Neural crest cell (in vitro differentiated cells): ENCODE measurements at regions not wholly inside any gene's neighbourhood (a gene's known extent, or its start where the extent isn't known, plus 50 kb on each side); places are given as distances from the start of the nearest gene placed in this dataset.
A peak's percentile ranks its signal among the peaks of the same experiment; 100 is the strongest.

ENCODE experiments used
- DNase-seq: peaks from one replicate; pipeline ENCODE4 v3.0.0; 2021; ENCODE audit warnings: low read depth, mixed read lengths, low spot score
- H3K27ac Mint-ChIP-seq: one replicate; pipeline ENCODE4 v1.8.0; 2021; ENCODE audit warnings: mild to moderate bottlenecking, mixed read lengths; ENCODE audit not compliant: unreplicated experiment
- H3K27me3 Mint-ChIP-seq: 2 replicates; pipeline ENCODE4 v1.8.0; 2021; ENCODE audit warnings: low read depth, mild to moderate bottlenecking, mixed read lengths
- H3K36me3 Mint-ChIP-seq: 2 replicates; pipeline ENCODE4 v1.8.0; 2021; ENCODE audit warnings: low read depth, mild to moderate bottlenecking, mixed read lengths
- H3K4me1 Mint-ChIP-seq: 2 replicates; pipeline ENCODE4 v1.8.0; 2021; ENCODE audit warnings: mixed read lengths
- H3K4me3 Mint-ChIP-seq: one replicate; pipeline ENCODE4 v1.8.0; 2021; ENCODE audit warnings: mild to moderate bottlenecking, mixed read lengths
- H3K9me3 Mint-ChIP-seq: 2 replicates; pipeline ENCODE4 v1.8.0; 2021; ENCODE audit warnings: mixed read lengths
- CTCF ChIP-seq: fragments of 200-600 bp; sonication (generic); conservative IDR thresholded peaks from 2 replicates; pipeline ENCODE4 v1.5.0; 2021; ENCODE audit warnings: antibody characterized with exemption, mild to moderate bottlenecking

- H3K9me3 Mint-ChIP-seq: no peaks in the 10 kb centered on the region
Observed at GRCh38 chr4:32460972-32461371, 1740.8 kb downstream of the PCDH7 start.

GRCh38 chr4:32462944-32463343, 1742.8 kb downstream of the PCDH7 start:
- Mint-ChIP-seq H3K36me3 (no peaks in the 10 kb centered on the region), H3K27ac (no peak overlapping the region), H3K4me3 (no peak overlapping the region), H3K4me1 (no peaks in the 10 kb centered on the region), H3K27me3 (no peaks in the 10 kb centered on the region), H3K9me3 (no peaks in the 10 kb centered on the region)
- TF ChIP-seq CTCF: peak; percentile 55
- no peak for DNase-seq

More at GRCh38 chr4:32460972-32461371, 1740.8 kb downstream of the PCDH7 start:
- Mint-ChIP-seq H3K4me1 (no peaks in the 10 kb centered on the region), H3K36me3 (no peaks in the 10 kb centered on the region), H3K4me3 (no peak overlapping the region), H3K27me3 (no peaks in the 10 kb centered on the region), H3K27ac (no peak overlapping the region)
- no peak for DNase-seq
- no peak for TF ChIP-seq CTCF

GRCh38 chr4:32470087-32470585, 1750.0 kb downstream of the PCDH7 start:
- H3K4me1 Mint-ChIP-seq: no peaks in the 10 kb centered on the region
- H3K9me3 Mint-ChIP-seq: peaks cover 4% of the 10 kb centered on the region
- H3K36me3 Mint-ChIP-seq: no peaks in the 10 kb centered on the region
- TF ChIP-seq CTCF: no peak
- no peak for DNase-seq
- no peak overlapping the region for H3K4me3 Mint-ChIP-seq
- no peaks in the 10 kb centered on the region for H3K27me3 Mint-ChIP-seq
- no peak overlapping the region for H3K27ac Mint-ChIP-seq

- no peak overlapping the region for H3K27ac Mint-ChIP-seq
Observed at GRCh38 chr4:32472918-32473317, 1752.7 kb downstream of the PCDH7 start.

GRCh38 chr4:32475710-32476109, 1755.5 kb downstream of the PCDH7 start:
- no peak for DNase-seq
- Mint-ChIP-seq H3K4me1 (no peaks in the 10 kb centered on the region), H3K9me3 (peaks cover 4% of the 10 kb centered on the region), H3K27me3 (no peaks in the 10 kb centered on the region), H3K27ac (no peak overlapping the region), H3K36me3 (no peaks in the 10 kb centered on the region), H3K4me3 (no peak overlapping the region)
- TF ChIP-seq CTCF: no peak

More at GRCh38 chr4:32472918-32473317, 1752.7 kb downstream of the PCDH7 start:
- no peaks in the 10 kb centered on the region for H3K4me1 Mint-ChIP-seq
- no peak for DNase-seq
- H3K36me3 Mint-ChIP-seq: no peaks in the 10 kb centered on the region
- TF ChIP-seq CTCF: no peak
- peaks cover 4% of the 10 kb centered on the region for H3K9me3 Mint-ChIP-seq
- no peaks in the 10 kb centered on the region for H3K27me3 Mint-ChIP-seq
- no peak overlapping the region for H3K4me3 Mint-ChIP-seq
